ENCODE measurements at regions not wholly inside any gene's neighbourhood (a gene's known extent, or its start where the extent isn't known, plus 50 kb on each side); places are given as distances from the start of the nearest gene placed in this dataset.

GRCh38 chr5:148920646-148921288 is 94.4 kb downstream of the ADRB2 start:
- ChIA-PET CTCF (ENCODE audit: partially characterized antibody) (no interaction called here), POLR2A (ENCODE audit: partially characterized antibody) (no interaction called here)
- Histone ChIP-seq H3K79me2 (ENCODE audit: control insufficient read depth in 1 of 2, insufficient read depth in 2 of 2, low read length in 2 of 2) (no peaks in the 10 kb centered on the region), H2AFZ (ENCODE audit: low read length) (no peak overlapping the region), H3K36me3 (ENCODE audit: control insufficient read depth in 2 of 4, insufficient read depth in 4 of 4, low read length in 3 of 4) (no peaks in the 10 kb centered on the region), H4K91ac (replicated peaks; ENCODE audit: insufficient read length, low read length) (no peak overlapping the region), H3K4ac (replicated peaks; ENCODE audit: insufficient read length, low read depth, low read length) (no peak overlapping the region), H3K4me3 (ENCODE audit: extremely low read depth in 1 of 4, insufficient read depth in 2 of 4, low read depth in 3 of 4, low read length in 4 of 4) (no peak overlapping the region), H3K4me1 (replicated peaks in 1 of 4; ENCODE audit: control insufficient read depth in 3 of 4, insufficient read depth in 4 of 4, low read length in 3 of 4) (no peaks in the 10 kb centered on the region), H3K27me3 (replicated peaks in 1 of 4; ENCODE audit: control insufficient read depth in 3 of 4, extremely low read depth in 1 of 4, insufficient read depth in 3 of 4, low read length in 3 of 4) (no peaks in the 10 kb centered on the region), H4K8ac (ENCODE audit: extremely low read depth, insufficient read depth, low read length) (no peak overlapping the region), H2BK15ac (ENCODE audit: low read length) (no peak overlapping the region), H3K27ac (ENCODE audit: low read depth, low read length) (no peak overlapping the region), H3K14ac (ENCODE audit: insufficient read length) (no peak overlapping the region), H3K79me1 (ENCODE audit: low read depth, low read length) (no peaks in the 10 kb centered on the region), H3K56ac (replicated peaks; ENCODE audit: insufficient read length, low read depth, low read length) (no peak overlapping the region), H4K20me1 (replicated peaks in 1 of 2; ENCODE audit: control insufficient read depth in 1 of 2, insufficient read depth in 2 of 2, low read length in 2 of 2) (no peaks in the 10 kb centered on the region), H2BK20ac (ENCODE audit: low read length) (no peak overlapping the region), H3K9ac (replicated peaks in 1 of 4; ENCODE audit: extremely low read depth in 1 of 4, low read depth in 3 of 4, low read length in 3 of 4) (no peak overlapping the region), H2BK5ac (ENCODE audit: low read depth, low read length) (no peak overlapping the region), H3K9me3 (ENCODE audit: insufficient read depth in 2 of 2, low read depth in 1 of 2, low read length in 1 of 2) (no peaks in the 10 kb centered on the region), H2BK120ac (replicated peaks; ENCODE audit: low read depth, low read length) (no peak overlapping the region), H3K23ac (ENCODE audit: insufficient read length) (no peak overlapping the region), H2AK5ac (ENCODE audit: low read depth, low read length) (no peak overlapping the region), H3K23me2 (ENCODE audit: low read depth, low read length) (no peaks in the 10 kb centered on the region), H3K18ac (ENCODE audit: extremely low read depth, low read length) (no peak overlapping the region), H2BK12ac (ENCODE audit: low read depth, low read length) (no peak overlapping the region), H4K5ac (ENCODE audit: insufficient read length, low read depth, low read length) (no peak overlapping the region), H3K4me2 (ENCODE audit: insufficient read depth in 1 of 2, low read depth in 2 of 2, low read length in 2 of 2) (no peak overlapping the region)
- FAIRE-seq (no peak), DNase-seq (ENCODE audit: low read depth in 1 of 2, low spot score in 2 of 2) (no peak)
- no peak for TF ChIP-seq EZH2 (IDR thresholded peaks at IDR 0.05; ENCODE audit: low read depth, low read length, severe bottlenecking)
- TF ChIP-seq HDAC2 (IDR thresholded peaks at IDR 0.05; ENCODE audit: borderline replicate concordance in 1 of 2, low read depth in 2 of 2, low read length in 2 of 2): no peak
- TF ChIP-seq BRCA1 (IDR thresholded peaks at IDR 0.05; ENCODE audit: low read depth, low read length): no peak
- TF ChIP-seq SIRT6 (IDR thresholded peaks at IDR 0.05; ENCODE audit: low read length): no peak
- no peak for TF ChIP-seq KDM4A (IDR thresholded peaks at IDR 0.05; ENCODE audit: low read depth, low read length, severe bottlenecking)
- WGBS, 2 experiments (ENCODE audit: extremely low coverage in 1 of 2, insufficient coverage in 1 of 2, insufficient read length in 1 of 2, insufficient replicate concordance in 2 of 2, low coverage in 1 of 2, low lambda C conversion rate in 2 of 2, missing lambda C conversion rate in 1 of 2): 95% methylated on average over 2 of the region's 2 CpGs; no CpG with 5 or more reads in 1 of the 2 experiments

Measured in H1 (cell line).